ENCODE measurements at regions not wholly inside any gene's neighbourhood (a gene's known extent, or its start where the extent isn't known, plus 50 kb on each side); places are given as distances from the start of the nearest gene placed in this dataset.
"Not testable (repeated sequence)": the region's sequence is repeated elsewhere in the genome, so short reads cannot be mapped to it uniquely, and the experiment has no call there.

DNA sequence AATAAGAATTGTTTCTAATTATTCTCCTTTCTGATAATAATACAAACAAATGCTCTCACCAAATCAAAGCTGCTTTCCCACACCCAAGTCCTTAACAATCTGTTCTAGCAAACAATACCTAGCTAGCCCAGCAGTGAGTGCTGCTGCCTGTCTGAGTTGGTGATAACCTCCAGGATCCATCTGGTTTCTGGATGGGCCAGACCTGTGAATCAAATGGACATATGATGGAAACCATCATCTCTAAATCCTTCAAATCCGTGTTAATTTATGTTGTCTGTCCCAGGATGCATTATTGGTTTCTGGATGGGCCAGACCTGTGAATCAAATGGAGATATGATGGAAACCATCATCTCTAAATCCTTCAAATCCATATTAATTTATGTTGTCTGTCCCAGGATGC, 1230.0 kb downstream of the AMY1C start:
- no peak for DNase-seq (ENCODE audit: low spot score)

GRCh38 chr1:104987210-104987609, 1237.5 kb downstream of the AMY1C start:
- no peak for DNase-seq (ENCODE audit: low spot score)

- no peak for DNase-seq (ENCODE audit: low spot score)
Observed at GRCh38 chr1:104989012-104989411, 1239.3 kb downstream of the AMY1C start.

DNA sequence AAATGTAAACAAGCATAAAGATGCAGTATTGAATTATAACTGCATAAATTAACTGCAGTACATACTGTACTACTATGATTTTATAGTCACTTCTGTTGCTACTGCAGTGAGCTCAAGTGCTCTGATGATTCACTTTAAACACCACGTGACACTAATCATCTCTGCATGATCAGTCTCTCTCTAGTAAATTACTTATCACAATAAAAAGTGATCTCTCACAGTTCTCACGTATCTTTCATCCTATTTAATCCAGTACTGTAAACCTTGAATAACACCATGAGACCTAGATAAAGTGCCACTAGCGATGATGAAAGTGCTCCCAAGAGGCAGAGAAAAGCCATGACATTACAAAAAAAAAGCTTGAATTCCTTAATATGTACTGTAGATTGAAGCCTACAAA, 1242.0 kb downstream of the AMY1C start:
- DNase-seq (ENCODE audit: low spot score) = no peak

- no peak for DNase-seq (ENCODE audit: low spot score)
Observed at GRCh38 chr1:105000793-105001192, 1251.1 kb downstream of the AMY1C start.

DNA sequence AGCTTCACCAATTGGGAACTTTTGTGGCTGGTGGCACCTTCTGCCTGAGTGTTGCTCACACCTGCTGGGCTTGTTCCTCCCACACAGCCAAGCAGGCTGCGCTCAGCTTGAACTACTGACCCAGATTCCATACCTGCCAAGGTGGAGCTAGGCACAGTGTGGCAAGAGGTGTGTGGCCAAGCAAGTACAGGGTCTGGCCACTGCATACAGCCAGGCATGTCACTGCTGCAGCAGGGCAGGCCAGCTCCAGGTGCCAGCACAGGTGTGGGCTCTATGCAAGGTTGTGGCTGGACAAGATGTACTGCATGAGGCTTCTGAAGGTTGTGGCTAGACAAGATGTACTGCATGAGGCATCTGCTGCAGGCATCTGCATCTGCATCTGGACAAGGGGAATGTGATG, 1254.8 kb downstream of the AMY1C start:
- no peak for DNase-seq (ENCODE audit: low spot score)

- DNase-seq (ENCODE audit: low spot score) = no peak
Observed at GRCh38 chr1:105005594-105006195, 1256.0 kb downstream of the AMY1C start.

DNA sequence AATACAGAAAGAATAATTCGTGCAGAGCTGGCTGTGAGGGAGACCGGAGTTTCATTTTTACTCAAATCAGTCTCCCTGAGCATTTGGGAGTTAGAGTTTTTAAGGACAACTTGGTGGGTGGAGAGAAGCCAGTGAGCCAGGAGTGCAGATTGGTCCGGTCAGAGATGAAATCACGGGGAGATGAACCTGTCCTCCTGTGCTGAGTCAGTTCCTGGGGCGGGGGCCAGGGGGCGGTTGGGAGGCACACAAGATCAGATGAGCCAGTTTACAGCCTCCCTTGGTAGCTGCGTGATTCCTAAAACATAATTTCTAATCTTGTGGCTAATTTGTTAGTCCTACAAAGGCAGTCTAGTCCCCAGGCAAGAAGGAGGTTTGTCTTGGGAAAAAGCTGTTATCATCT, 1267.9 kb downstream of the AMY1C start:
- no peak for DNase-seq (ENCODE audit: low spot score)

DNA sequence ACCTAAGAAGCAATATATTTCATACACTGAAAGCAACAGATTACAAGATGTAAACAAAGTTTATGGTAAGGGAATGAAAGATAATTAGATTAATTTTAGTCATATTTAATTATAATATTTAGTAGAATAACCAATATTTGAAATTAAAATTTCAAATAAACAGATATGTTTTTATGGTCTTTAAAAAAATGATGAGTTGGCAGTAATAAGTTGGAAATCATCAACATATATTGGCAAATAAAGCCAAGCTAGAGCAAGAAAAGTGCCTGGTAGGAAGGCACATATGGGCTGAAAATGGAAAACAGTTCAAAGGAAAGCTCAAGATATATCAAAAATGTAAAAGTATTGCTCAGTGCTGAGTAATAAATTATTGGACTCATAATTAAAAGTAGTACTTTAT, 1274.0 kb downstream of the AMY1C start:
- DNase-seq (ENCODE audit: low spot score) = no peak

- no peak for DNase-seq (ENCODE audit: low spot score)
Observed at GRCh38 chr1:105027838-105028471, 1278.3 kb downstream of the AMY1C start.

GRCh38 chr1:105072446-105072845, 1322.7 kb downstream of the AMY1C start:
- DNase-seq (ENCODE audit: low spot score) = no peak

GRCh38 chr1:105072850-105073249, 1323.2 kb downstream of the AMY1C start:
- peak; percentile 50 for DNase-seq (ENCODE audit: low spot score)

GRCh38 chr1:105073660-105074059, 1324.0 kb downstream of the AMY1C start:
- no peak for DNase-seq (ENCODE audit: low spot score)

DNA sequence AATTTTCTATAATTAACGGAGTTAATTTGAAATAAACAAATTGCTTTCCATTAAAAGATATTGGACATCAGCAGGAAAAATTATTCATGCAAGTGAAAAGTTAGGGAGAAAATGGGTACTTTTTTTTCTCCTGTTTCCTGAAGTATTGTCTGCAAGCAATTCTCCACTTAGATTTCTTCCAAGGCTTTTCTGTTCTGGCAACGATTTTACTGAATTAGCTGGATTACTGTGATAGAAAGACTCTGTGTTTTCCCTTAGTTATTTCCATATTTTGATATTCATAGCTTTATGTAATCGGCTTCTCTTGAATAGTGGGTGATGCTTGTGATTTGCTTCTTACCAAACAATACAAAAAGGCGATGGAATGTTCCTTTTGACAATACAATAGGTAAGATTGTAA, 1333.9 kb downstream of the AMY1C start:
- no peak for DNase-seq (ENCODE audit: low spot score)

GRCh38 chr1:105087506-105087905, 1337.8 kb downstream of the AMY1C start:
- DNase-seq (ENCODE audit: low spot score) = no peak

DNA sequence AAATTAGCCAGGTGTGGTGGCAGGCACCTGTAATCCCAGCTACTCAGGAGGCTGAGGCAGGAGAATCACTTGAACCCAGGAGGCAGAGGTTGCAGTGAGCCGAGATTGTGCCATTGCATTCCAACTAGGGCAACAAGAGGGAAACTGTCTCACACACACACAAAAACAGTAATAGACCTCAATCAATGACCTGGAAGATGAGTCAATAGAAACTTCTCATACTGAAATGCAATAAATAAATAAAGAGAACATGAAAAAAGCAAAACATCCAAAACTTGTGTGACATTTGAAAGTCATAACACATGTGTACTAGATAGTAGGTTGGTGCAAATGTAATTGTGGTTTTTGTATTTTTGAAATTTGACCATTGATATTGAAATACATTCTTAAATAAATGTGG, 1338.5 kb downstream of the AMY1C start:
- DNase-seq (ENCODE audit: low spot score) = no peak

- DNase-seq (ENCODE audit: low spot score) = not testable (repeated sequence)
Observed at GRCh38 chr1:105093893-105094292, 1344.2 kb downstream of the AMY1C start.

DNA sequence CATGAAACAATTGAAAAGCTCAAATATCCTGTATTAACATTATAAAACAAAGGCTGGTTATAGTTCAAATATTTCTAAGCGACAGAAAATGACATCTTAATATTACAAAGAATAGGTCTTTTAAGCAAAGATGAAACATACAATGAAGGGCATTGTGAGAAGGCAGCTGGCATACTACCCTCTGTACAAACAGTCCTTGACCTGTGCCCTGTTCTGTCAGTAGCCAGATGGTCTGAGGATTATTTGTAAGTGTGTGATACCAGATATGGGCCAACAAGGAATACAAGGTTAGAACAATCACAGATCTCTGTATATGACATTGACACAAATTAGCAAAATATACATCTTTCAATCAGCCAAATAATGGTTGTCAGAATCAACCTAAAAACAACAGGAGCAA, 1350.4 kb downstream of the AMY1C start:
- no peak for DNase-seq (ENCODE audit: low spot score)

DNA sequence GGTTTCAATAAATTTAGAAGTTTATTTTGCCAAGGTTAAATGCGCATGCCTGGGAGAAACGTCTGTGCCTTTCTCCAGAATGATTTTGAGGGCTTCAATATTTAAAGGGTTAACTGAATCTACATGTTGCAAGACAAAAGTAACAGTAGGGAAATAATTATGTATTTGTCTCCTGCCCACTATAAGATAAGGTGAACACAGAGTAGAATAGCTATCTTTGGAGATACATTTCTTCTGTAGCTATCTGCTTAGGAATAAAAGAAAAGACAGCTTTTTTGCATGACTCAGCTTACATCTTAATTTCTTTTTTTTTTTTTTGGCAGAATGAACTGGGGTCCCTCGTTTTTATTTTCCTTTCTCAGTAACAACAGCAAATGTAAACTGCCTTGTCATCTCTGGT, 1351.6 kb downstream of the AMY1C start:
- no peak for DNase-seq (ENCODE audit: low spot score)

DNA sequence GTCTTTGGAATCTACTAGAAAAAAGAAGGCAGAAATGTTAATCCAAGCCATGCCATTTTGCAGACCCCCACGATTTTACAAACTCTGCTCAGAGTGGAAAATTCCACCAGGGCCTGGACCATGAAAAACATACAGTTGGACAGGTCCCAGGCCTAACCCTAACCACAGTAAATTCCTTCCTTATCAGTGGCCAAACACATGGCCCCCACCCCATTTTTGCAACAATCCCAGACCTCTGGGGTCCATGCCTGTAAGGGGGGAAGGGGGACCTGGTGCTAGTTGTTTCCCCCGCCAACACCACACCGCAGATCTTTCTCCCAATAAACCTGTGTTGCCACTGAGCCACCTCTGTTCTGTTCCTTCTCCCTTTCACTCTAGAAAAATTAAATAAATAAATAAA, 1352.7 kb downstream of the AMY1C start:
- DNase-seq (ENCODE audit: low spot score) = no peak

GRCh38 chr1:105122041-105122440, 1372.3 kb downstream of the AMY1C start:
- no peak for DNase-seq (ENCODE audit: low spot score)

DNA sequence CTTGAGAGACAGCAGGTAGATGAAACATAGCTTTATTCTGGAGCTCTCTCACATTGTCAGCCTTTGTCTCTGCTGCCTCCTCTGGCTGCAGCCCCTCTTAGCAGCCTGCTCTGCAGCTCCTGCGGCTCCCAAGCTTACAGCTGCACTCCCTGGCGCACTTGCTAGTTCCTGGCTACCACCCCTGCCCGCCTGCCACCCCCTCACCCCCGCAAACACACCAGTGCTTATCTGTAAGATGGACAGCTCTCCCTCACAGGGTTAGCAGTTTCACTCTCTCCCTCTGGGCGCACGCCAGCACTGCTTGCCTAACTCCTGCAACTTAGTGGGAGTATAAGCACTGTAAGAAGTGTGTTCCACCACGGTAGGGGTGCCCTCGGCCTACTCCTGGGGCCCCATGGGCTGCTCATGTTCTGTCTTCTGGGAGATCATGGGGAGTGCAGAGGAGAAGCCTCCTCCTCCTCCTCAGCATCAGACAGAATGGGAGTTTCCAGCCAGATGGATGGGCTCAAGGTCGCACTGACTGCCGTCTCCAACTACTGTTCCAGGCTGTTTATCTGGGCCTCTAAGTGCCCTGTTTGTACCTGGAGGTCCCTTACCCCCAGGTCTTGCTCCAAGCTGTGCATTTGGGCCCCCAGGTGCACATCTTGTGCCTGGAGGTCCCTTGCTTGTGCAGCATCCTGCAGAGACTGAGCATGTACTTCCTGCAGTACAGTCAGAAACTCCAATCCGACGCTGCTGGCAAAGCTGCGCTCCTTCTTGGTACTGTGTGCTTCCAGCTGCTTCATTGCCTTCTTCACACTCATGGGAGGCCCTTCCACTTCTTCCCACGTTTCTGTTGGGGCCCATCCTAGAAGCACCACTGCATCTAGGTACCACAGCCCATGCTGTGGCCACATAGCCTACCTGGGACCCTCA, 1388.1 kb downstream of the AMY1C start:
- peak; percentile 69 for DNase-seq (ENCODE audit: low spot score)

GRCh38 chr1:105138458-105138893, 1388.8 kb downstream of the AMY1C start:
- no peak for DNase-seq (ENCODE audit: low spot score)
